ENCODE measurements at regions not wholly inside any gene's neighbourhood (a gene's known extent, or its start where the extent isn't known, plus 50 kb on each side); places are given as distances from the start of the nearest gene placed in this dataset.

GRCh38 chr2:185187421-185187820 lies 551.2 kb upstream of the FSIP2 start:
- TF ChIP-seq POLR2A (IDR thresholded peaks at IDR 0.05) = no peak
- TF ChIP-seq CTCF (IDR thresholded peaks at IDR 0.05) = no peak
- DNase-seq = no peak
- Histone ChIP-seq H3K4me3 (no peak overlapping the region), H3K4me1 (no peaks in the 10 kb centered on the region), H3K9me3 (no peaks in the 10 kb centered on the region), H3K36me3 (no peaks in the 10 kb centered on the region), H3K27ac (no peak overlapping the region), H3K27me3 (no peaks in the 10 kb centered on the region)
- intact Hi-C loops (cut with DNase I; ENCODE audit: low total_unique reads) = no loop called here

GRCh38 chr2:185188656-185189055 lies 549.9 kb upstream of the FSIP2 start:
- intact Hi-C loops (cut with DNase I; ENCODE audit: low total_unique reads) = no loop called here
- Histone ChIP-seq H3K27ac (no peak overlapping the region), H3K4me1 (no peaks in the 10 kb centered on the region), H3K36me3 (no peaks in the 10 kb centered on the region), H3K9me3 (no peaks in the 10 kb centered on the region), H3K4me3 (no peak overlapping the region), H3K27me3 (no peaks in the 10 kb centered on the region)
- no peak for TF ChIP-seq CTCF (IDR thresholded peaks at IDR 0.05)
- no peak for TF ChIP-seq POLR2A (IDR thresholded peaks at IDR 0.05)
- no peak for DNase-seq

GRCh38 chr2:185201063-185201462 lies 537.5 kb upstream of the FSIP2 start:
- Histone ChIP-seq H3K4me3 (no peak overlapping the region), H3K27me3 (no peaks in the 10 kb centered on the region)

GRCh38 chr2:185202381-185202780 lies 536.2 kb upstream of the FSIP2 start:
- no peak overlapping the region for H3K4me3 ChIP-seq
- no peak for DNase-seq
- H3K27me3 ChIP-seq = no peaks in the 10 kb centered on the region
- H3K36me3 ChIP-seq = no peaks in the 10 kb centered on the region
- intact Hi-C loops (cut with DNase I; ENCODE audit: low total_unique reads) = no loop called here
- TF ChIP-seq CTCF (IDR thresholded peaks at IDR 0.05) (no peak), POLR2A (IDR thresholded peaks at IDR 0.05) (no peak)
- H3K4me1 ChIP-seq = no peaks in the 10 kb centered on the region
- H3K9me3 ChIP-seq = no peaks in the 10 kb centered on the region
- no peak overlapping the region for H3K27ac ChIP-seq

More at GRCh38 chr2:185201063-185201462, 537.5 kb upstream of the FSIP2 start:
- Histone ChIP-seq H3K27ac (no peak overlapping the region), H3K9me3 (no peaks in the 10 kb centered on the region), H3K36me3 (no peaks in the 10 kb centered on the region), H3K4me1 (no peaks in the 10 kb centered on the region)
- no peak for DNase-seq
- TF ChIP-seq POLR2A (IDR thresholded peaks at IDR 0.05) = no peak
- TF ChIP-seq CTCF (IDR thresholded peaks at IDR 0.05) = no peak
- intact Hi-C loops (cut with DNase I; ENCODE audit: low total_unique reads) = no loop called here

- H3K27ac ChIP-seq = no peak overlapping the region
- no peaks in the 10 kb centered on the region for H3K36me3 ChIP-seq
- DNase-seq = no peak
- H3K4me1 ChIP-seq = no peaks in the 10 kb centered on the region
- intact Hi-C loops (cut with DNase I; ENCODE audit: low total_unique reads) = no loop called here
- no peaks in the 10 kb centered on the region for H3K9me3 ChIP-seq
- H3K27me3 ChIP-seq = no peaks in the 10 kb centered on the region
- no peak for TF ChIP-seq POLR2A (IDR thresholded peaks at IDR 0.05)
- no peak for TF ChIP-seq CTCF (IDR thresholded peaks at IDR 0.05)
- no peak overlapping the region for H3K4me3 ChIP-seq
Observed at GRCh38 chr2:185202945-185203528, 535.6 kb upstream of the FSIP2 start.

Measured in uterus (tissue), 3 donors.